IPS-18a (cell line): ENCODE measurements at regions not wholly inside any gene's neighbourhood (a gene's known extent, or its start where the extent isn't known, plus 50 kb on each side); places are given as distances from the start of the nearest gene placed in this dataset.

Experiments
- H3K27ac ChIP-seq: one replicate; pipeline ENCODE4 v1.5.1; 2013; ENCODE audit warnings: low read length
- H3K27me3 ChIP-seq: one replicate; pipeline ENCODE4 v1.6.1; 2013; ENCODE audit warnings: mild to moderate bottlenecking, low read length; ENCODE audit not compliant: control insufficient read depth, insufficient read depth
- H3K36me3 ChIP-seq: one replicate; pipeline ENCODE4 v1.6.1; 2013; ENCODE audit warnings: low read depth, low read length; ENCODE audit not compliant: control insufficient read depth
- H3K4me1 ChIP-seq: one replicate; pipeline ENCODE4 v1.6.1; 2013; ENCODE audit warnings: low read depth, low read length; ENCODE audit not compliant: control insufficient read depth
- H3K4me3 ChIP-seq: one replicate; pipeline ENCODE4 v1.5.1; 2013; ENCODE audit warnings: low read length
- H3K9ac ChIP-seq: one replicate; pipeline ENCODE4 v1.6.1; 2013; ENCODE audit warnings: mild to moderate bottlenecking, low read length, moderate library complexity
- H3K9me3 ChIP-seq: one replicate; pipeline ENCODE4 v1.6.1; 2013; ENCODE audit warnings: low read depth, low read length; ENCODE audit not compliant: control insufficient read depth

GRCh38 chr11:134807997-134808396 lies 396.0 kb upstream of the B3GAT1 start:
- Histone ChIP-seq H3K4me3 (no peak overlapping the region), H3K4me1 (no peaks in the 10 kb centered on the region), H3K27ac (no peak overlapping the region), H3K36me3 (no peaks in the 10 kb centered on the region), H3K27me3 (no peaks in the 10 kb centered on the region), H3K9me3 (no peaks in the 10 kb centered on the region), H3K9ac (no peak overlapping the region)

- Histone ChIP-seq H3K4me3 (no peak overlapping the region), H3K27ac (no peak overlapping the region), H3K9me3 (no peaks in the 10 kb centered on the region), H3K27me3 (peaks cover 7% of the 10 kb centered on the region), H3K36me3 (no peaks in the 10 kb centered on the region), H3K9ac (no peak overlapping the region), H3K4me1 (peaks cover 25% of the 10 kb centered on the region)
Observed at GRCh38 chr11:134802598-134802997, 390.6 kb upstream of the B3GAT1 start.

GRCh38 chr11:134802116-134802515 lies 390.1 kb upstream of the B3GAT1 start:
- Histone ChIP-seq H3K27ac (no peak overlapping the region), H3K4me3 (no peak overlapping the region), H3K9ac (no peak overlapping the region)

GRCh38 chr11:134801570-134801969 lies 389.5 kb upstream of the B3GAT1 start:
- Histone ChIP-seq H3K9me3 (no peaks in the 10 kb centered on the region), H3K4me3 (no peak overlapping the region), H3K9ac (no peak overlapping the region), H3K27me3 (peaks cover 7% of the 10 kb centered on the region), H3K4me1 (peaks cover 25% of the 10 kb centered on the region), H3K36me3 (no peaks in the 10 kb centered on the region), H3K27ac (no peak overlapping the region)

More at GRCh38 chr11:134802116-134802515, 390.1 kb upstream of the B3GAT1 start:
- Histone ChIP-seq H3K27me3 (peaks cover 7% of the 10 kb centered on the region), H3K9me3 (no peaks in the 10 kb centered on the region), H3K4me1 (peaks cover 25% of the 10 kb centered on the region), H3K36me3 (no peaks in the 10 kb centered on the region)

GRCh38 chr11:134800826-134801225 lies 388.8 kb upstream of the B3GAT1 start:
- Histone ChIP-seq H3K27me3 (peaks cover 7% of the 10 kb centered on the region), H3K27ac (no peak overlapping the region), H3K9ac (no peak overlapping the region), H3K9me3 (no peaks in the 10 kb centered on the region), H3K4me3 (no peak overlapping the region), H3K4me1 (peaks cover 25% of the 10 kb centered on the region), H3K36me3 (no peaks in the 10 kb centered on the region)

- H3K9ac ChIP-seq = no peak overlapping the region
- H3K27me3 ChIP-seq = peaks cover 7% of the 10 kb centered on the region
- H3K9me3 ChIP-seq = no peaks in the 10 kb centered on the region
- H3K4me1 ChIP-seq = peaks cover 25% of the 10 kb centered on the region
- no peak overlapping the region for H3K4me3 ChIP-seq
- H3K27ac ChIP-seq = no peak overlapping the region
- H3K36me3 ChIP-seq = no peaks in the 10 kb centered on the region
Observed at GRCh38 chr11:134800130-134800529, 388.1 kb upstream of the B3GAT1 start.

- H3K27me3 ChIP-seq = peaks cover 7% of the 10 kb centered on the region
- H3K27ac ChIP-seq = no peak overlapping the region
- peaks cover 25% of the 10 kb centered on the region for H3K4me1 ChIP-seq
- H3K4me3 ChIP-seq = no peak overlapping the region
- H3K9me3 ChIP-seq = no peaks in the 10 kb centered on the region
- H3K9ac ChIP-seq = no peak overlapping the region
- no peaks in the 10 kb centered on the region for H3K36me3 ChIP-seq
Observed at GRCh38 chr11:134799386-134799785, 387.3 kb upstream of the B3GAT1 start.

- Histone ChIP-seq H3K27me3 (peaks cover 7% of the 10 kb centered on the region), H3K4me1 (peaks cover 22% of the 10 kb centered on the region), H3K4me3 (no peak overlapping the region), H3K9me3 (no peaks in the 10 kb centered on the region), H3K27ac (no peak overlapping the region), H3K36me3 (no peaks in the 10 kb centered on the region), H3K9ac (no peak overlapping the region)
Observed at GRCh38 chr11:134797411-134798089, 385.5 kb upstream of the B3GAT1 start.

GRCh38 chr11:134795017-134795416 lies 383.0 kb upstream of the B3GAT1 start:
- Histone ChIP-seq H3K9me3 (no peaks in the 10 kb centered on the region), H3K4me3 (no peak overlapping the region), H3K9ac (no peak overlapping the region), H3K36me3 (no peaks in the 10 kb centered on the region), H3K27me3 (no peaks in the 10 kb centered on the region), H3K4me1 (no peaks in the 10 kb centered on the region), H3K27ac (no peak overlapping the region)

GRCh38 chr11:134794192-134794591 lies 382.1 kb upstream of the B3GAT1 start:
- no peaks in the 10 kb centered on the region for H3K27me3 ChIP-seq
- H3K9ac ChIP-seq = no peak overlapping the region
- no peak overlapping the region for H3K4me3 ChIP-seq
- no peaks in the 10 kb centered on the region for H3K36me3 ChIP-seq
- H3K4me1 ChIP-seq = no peaks in the 10 kb centered on the region
- H3K9me3 ChIP-seq = no peaks in the 10 kb centered on the region
- H3K27ac ChIP-seq = no peak overlapping the region

GRCh38 chr11:134792677-134793076 lies 380.6 kb upstream of the B3GAT1 start:
- H3K4me1 ChIP-seq = no peaks in the 10 kb centered on the region
- H3K27me3 ChIP-seq = no peaks in the 10 kb centered on the region
- H3K9me3 ChIP-seq = no peaks in the 10 kb centered on the region
- no peak overlapping the region for H3K4me3 ChIP-seq
- no peak overlapping the region for H3K27ac ChIP-seq
- H3K36me3 ChIP-seq = no peaks in the 10 kb centered on the region
- H3K9ac ChIP-seq = no peak overlapping the region

GRCh38 chr11:134792044-134792443 lies 380.0 kb upstream of the B3GAT1 start:
- Histone ChIP-seq H3K27ac (no peak overlapping the region), H3K27me3 (no peaks in the 10 kb centered on the region), H3K9ac (no peak overlapping the region), H3K9me3 (no peaks in the 10 kb centered on the region), H3K4me1 (no peaks in the 10 kb centered on the region), H3K4me3 (no peak overlapping the region), H3K36me3 (no peaks in the 10 kb centered on the region)
